ENCODE measurements at regions not wholly inside any gene's neighbourhood (a gene's known extent, or its start where the extent isn't known, plus 50 kb on each side); places are given as distances from the start of the nearest gene placed in this dataset.
A peak's percentile ranks its signal among the peaks of the same experiment; 100 is the strongest.

- DNase-seq (ENCODE audit: low spot score): no peak
Measured at GRCh38 chr20:11520596-11520995, 397.1 kb upstream of the BTBD3 start.

- DNase-seq (ENCODE audit: low spot score): no peak
Measured at GRCh38 chr20:11521476-11522365, 396.0 kb upstream of the BTBD3 start.

GRCh38 chr20:11522366-11522741 lies 395.3 kb upstream of the BTBD3 start:
- DNase-seq (ENCODE audit: low spot score): no peak

GRCh38 chr20:11529047-11529446 lies 388.6 kb upstream of the BTBD3 start:
- DNase-seq (ENCODE audit: low spot score): no peak

- no peak for DNase-seq (ENCODE audit: low spot score)
Measured at GRCh38 chr20:11537032-11537431, 380.7 kb upstream of the BTBD3 start.

- no peak for DNase-seq (ENCODE audit: low spot score)
Measured at GRCh38 chr20:11539450-11539849, 378.2 kb upstream of the BTBD3 start.

- DNase-seq (ENCODE audit: low spot score): no peak
Measured at GRCh38 chr20:11540558-11540957, 377.1 kb upstream of the BTBD3 start.

- DNase-seq (ENCODE audit: low spot score): no peak
Measured at GRCh38 chr20:11542645-11543044, 375.0 kb upstream of the BTBD3 start.

- peak; percentile 78 for DNase-seq (ENCODE audit: low spot score)
Measured at GRCh38 chr20:11544029-11544678, 373.5 kb upstream of the BTBD3 start.

- DNase-seq (ENCODE audit: low spot score): no peak
Measured at GRCh38 chr20:11546939-11547338, 370.8 kb upstream of the BTBD3 start.

GRCh38 chr20:11549172-11550103 lies 368.3 kb upstream of the BTBD3 start:
- DNase-seq (ENCODE audit: low spot score): no peak

GRCh38 chr20:11550657-11551338 lies 366.9 kb upstream of the BTBD3 start:
- DNase-seq (ENCODE audit: low spot score): no peak

GRCh38 chr20:11551479-11551878 lies 366.2 kb upstream of the BTBD3 start:
- no peak for DNase-seq (ENCODE audit: low spot score)

GRCh38 chr20:11553603-11554002 lies 364.1 kb upstream of the BTBD3 start:
- DNase-seq (ENCODE audit: low spot score): peak; percentile 18

- no peak for DNase-seq (ENCODE audit: low spot score)
Measured at GRCh38 chr20:11555510-11555909, 362.2 kb upstream of the BTBD3 start.

GRCh38 chr20:11556410-11556809 lies 361.3 kb upstream of the BTBD3 start:
- DNase-seq (ENCODE audit: low spot score): no peak

GRCh38 chr20:11564491-11564890 lies 353.2 kb upstream of the BTBD3 start:
- DNase-seq (ENCODE audit: low spot score): no peak

GRCh38 chr20:11569163-11569562 lies 348.5 kb upstream of the BTBD3 start:
- no peak for DNase-seq (ENCODE audit: low spot score)

- DNase-seq (ENCODE audit: low spot score): no peak
Measured at GRCh38 chr20:11573507-11573906, 344.2 kb upstream of the BTBD3 start.

- peak; percentile 39 for DNase-seq (ENCODE audit: low spot score)
Measured at GRCh38 chr20:11581271-11581670, 336.4 kb upstream of the BTBD3 start.

- no peak for DNase-seq (ENCODE audit: low spot score)
Measured at GRCh38 chr20:11582060-11582459, 335.6 kb upstream of the BTBD3 start.
